ENCODE measurements at regions not wholly inside any gene's neighbourhood (a gene's known extent, or its start where the extent isn't known, plus 50 kb on each side); places are given as distances from the start of the nearest gene placed in this dataset.

GRCh38 chr6:41404182-41404845 is 68.9 kb downstream of the NCR2 start:
- TF ChIP-seq OSR1 (CRISPR knock-in tag; IDR thresholded peaks at IDR 0.05) = no peak
- TF ChIP-seq PPARA (CRISPR knock-in tag; IDR thresholded peaks at IDR 0.05; ENCODE audit: borderline replicate concordance) = no peak
- TF ChIP-seq BACH2 (CRISPR knock-in tag; IDR thresholded peaks at IDR 0.05; ENCODE audit: borderline replicate concordance) = no peak
- no peak for TF ChIP-seq ESRRG (CRISPR knock-in tag; IDR thresholded peaks at IDR 0.05)
- no peak for TF ChIP-seq ZNF8 (CRISPR knock-in tag; IDR thresholded peaks at IDR 0.05)
- TF ChIP-seq RARB (CRISPR knock-in tag; IDR thresholded peaks at IDR 0.05) = no peak
- no peak for ATAC-seq

DNA sequence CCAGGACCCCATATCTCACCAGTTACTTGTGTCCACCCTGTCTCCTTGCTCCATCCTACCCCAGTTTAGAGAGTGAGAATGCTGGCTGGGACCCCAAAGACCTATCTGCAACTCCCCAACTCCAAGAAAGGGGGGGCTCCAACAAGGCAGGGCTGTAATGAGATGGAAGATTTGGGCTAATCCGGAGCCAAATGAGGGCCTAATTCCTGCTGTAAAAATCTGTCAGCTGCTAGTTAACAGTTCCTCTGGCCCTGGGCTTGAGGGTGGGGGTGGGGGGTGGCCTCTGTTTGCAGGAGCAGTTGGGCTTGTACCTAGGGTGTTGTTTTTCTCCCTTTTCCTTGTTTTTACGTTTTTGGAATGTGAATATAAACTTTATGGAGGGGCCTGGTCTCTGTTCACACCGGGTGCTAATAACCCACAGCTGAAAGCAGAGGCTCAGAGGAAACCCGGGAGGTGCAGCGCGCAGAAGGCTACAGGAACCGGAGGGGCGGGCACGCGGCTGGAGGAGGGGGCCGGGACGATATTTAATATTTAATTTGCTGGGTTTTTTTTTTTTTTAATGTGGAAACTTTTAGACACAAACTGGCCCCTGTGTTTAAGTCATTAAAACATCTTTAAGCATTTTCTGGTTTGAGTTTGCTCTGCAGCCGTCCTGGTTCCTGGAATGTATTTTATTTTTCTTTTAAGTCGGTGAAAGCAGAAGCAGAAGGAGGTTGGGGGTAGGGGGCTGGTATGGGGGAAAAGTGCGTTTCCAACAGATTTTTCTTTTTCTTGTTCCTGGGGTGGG is 70.7 kb downstream of the NCR2 start:
- ATAC-seq = no peak
- TF ChIP-seq, protein P1, sequence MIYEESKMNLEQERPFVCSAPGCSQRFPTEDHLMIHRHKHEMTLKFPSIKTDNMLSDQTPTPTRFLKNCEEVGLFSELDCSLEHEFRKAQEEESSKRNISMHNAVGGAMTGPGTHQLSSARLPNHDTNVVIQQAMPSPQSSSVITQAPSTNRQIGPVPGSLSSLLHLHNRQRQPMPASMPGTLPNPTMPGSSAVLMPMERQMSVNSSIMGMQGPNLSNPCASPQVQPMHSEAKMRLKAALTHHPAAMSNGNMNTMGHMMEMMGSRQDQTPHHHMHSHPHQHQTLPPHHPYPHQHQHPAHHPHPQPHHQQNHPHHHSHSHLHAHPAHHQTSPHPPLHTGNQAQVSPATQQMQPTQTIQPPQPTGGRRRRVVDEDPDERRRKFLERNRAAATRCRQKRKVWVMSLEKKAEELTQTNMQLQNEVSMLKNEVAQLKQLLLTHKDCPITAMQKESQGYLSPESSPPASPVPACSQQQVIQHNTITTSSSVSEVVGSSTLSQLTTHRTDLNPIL (CRISPR knock-in tag; IDR thresholded peaks at IDR 0.05; ENCODE audit: low read depth) = no peak
- TF ChIP-seq SNAI2 (CRISPR knock-in tag; IDR thresholded peaks at IDR 0.05) = no peak
- TF ChIP-seq PATZ1 (CRISPR knock-in tag; IDR thresholded peaks at IDR 0.05; ENCODE audit: borderline replicate concordance) = no peak
- TF ChIP-seq ZNF565 (CRISPR knock-in tag; conservative IDR thresholded peaks at IDR 0.05; ENCODE audit: low read depth) = no peak
- no peak for TF ChIP-seq ISL1 (CRISPR knock-in tag; IDR thresholded peaks at IDR 0.05)
- TF ChIP-seq PPARA (CRISPR knock-in tag; IDR thresholded peaks at IDR 0.05; ENCODE audit: borderline replicate concordance) = no peak
- TF ChIP-seq RARB (CRISPR knock-in tag; IDR thresholded peaks at IDR 0.05) = no peak
- TF ChIP-seq ZNF8 (CRISPR knock-in tag; IDR thresholded peaks at IDR 0.05) = no peak
- TF ChIP-seq ESRRG (CRISPR knock-in tag; IDR thresholded peaks at IDR 0.05) = no peak
- no peak for TF ChIP-seq GLIS3 (CRISPR knock-in tag; IDR thresholded peaks at IDR 0.05)
- TF ChIP-seq ZNF70 (CRISPR knock-in tag; IDR thresholded peaks at IDR 0.05) = no peak

GRCh38 chr6:41406728-41407489 is 71.5 kb downstream of the NCR2 start:
- peak; percentile 37; the same call in 2 of the 3 replicates for ATAC-seq
- TF ChIP-seq POU6F1 (CRISPR knock-in tag; IDR thresholded peaks at IDR 0.05; ENCODE audit: borderline replicate concordance, low read depth) = no peak
- TF ChIP-seq TCF4 (CRISPR knock-in tag; IDR thresholded peaks at IDR 0.05; ENCODE audit: borderline replicate concordance) = no peak
- no peak for TF ChIP-seq TSHZ2 (CRISPR knock-in tag; IDR thresholded peaks at IDR 0.05)
- no peak for TF ChIP-seq ZNF8 (CRISPR knock-in tag; IDR thresholded peaks at IDR 0.05)
- TF ChIP-seq ISL1 (CRISPR knock-in tag; IDR thresholded peaks at IDR 0.05) = no peak
- no peak for TF ChIP-seq PATZ1 (CRISPR knock-in tag; IDR thresholded peaks at IDR 0.05; ENCODE audit: borderline replicate concordance)
- no peak for TF ChIP-seq BACH2 (CRISPR knock-in tag; IDR thresholded peaks at IDR 0.05; ENCODE audit: borderline replicate concordance)
- TF ChIP-seq PPARA (CRISPR knock-in tag; IDR thresholded peaks at IDR 0.05; ENCODE audit: borderline replicate concordance) = no peak
- TF ChIP-seq ESRRG (CRISPR knock-in tag; IDR thresholded peaks at IDR 0.05) = no peak
- TF ChIP-seq, protein P1 (CRISPR knock-in tag; IDR thresholded peaks at IDR 0.05; ENCODE audit: low read depth) = no peak
- TF ChIP-seq CSRNP3 (CRISPR knock-in tag; IDR thresholded peaks at IDR 0.05) = no peak
- no peak for TF ChIP-seq ZNF565 (CRISPR knock-in tag; conservative IDR thresholded peaks at IDR 0.05; ENCODE audit: low read depth)
- no peak for TF ChIP-seq ZFP30 (CRISPR knock-in tag; IDR thresholded peaks at IDR 0.05)

All from SK-N-SH treated with all-trans-retinoic acid at 6 μM for 48 hours (cell line).